ENCODE measurements at regions not wholly inside any gene's neighbourhood (a gene's known extent, or its start where the extent isn't known, plus 50 kb on each side); places are given as distances from the start of the nearest gene placed in this dataset.

DNA sequence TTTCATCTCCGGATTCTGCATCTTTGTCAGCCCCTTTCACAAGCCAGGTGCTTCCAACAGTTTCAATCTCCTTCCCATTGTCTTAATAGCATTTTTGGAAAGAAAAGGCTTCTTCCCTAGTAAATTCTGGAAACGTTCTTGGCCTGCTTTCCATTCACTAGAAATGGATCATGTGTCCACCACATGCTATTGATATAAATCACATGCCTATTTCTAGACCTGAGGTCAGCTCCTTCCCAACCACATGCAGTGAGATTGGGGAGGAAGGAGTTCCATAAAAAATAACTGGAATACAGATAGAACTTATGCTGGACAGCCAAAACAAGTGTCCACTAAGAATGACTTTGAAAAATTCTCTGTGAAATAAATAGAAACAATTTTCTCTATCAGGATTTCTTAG is 181.6 kb upstream of the TMEM161B start:
- TF ChIP-seq POLR2AphosphoS5 (IDR thresholded peaks at IDR 0.05; ENCODE audit: low read depth, low read length): no peak
- TF ChIP-seq, protein P1, sequence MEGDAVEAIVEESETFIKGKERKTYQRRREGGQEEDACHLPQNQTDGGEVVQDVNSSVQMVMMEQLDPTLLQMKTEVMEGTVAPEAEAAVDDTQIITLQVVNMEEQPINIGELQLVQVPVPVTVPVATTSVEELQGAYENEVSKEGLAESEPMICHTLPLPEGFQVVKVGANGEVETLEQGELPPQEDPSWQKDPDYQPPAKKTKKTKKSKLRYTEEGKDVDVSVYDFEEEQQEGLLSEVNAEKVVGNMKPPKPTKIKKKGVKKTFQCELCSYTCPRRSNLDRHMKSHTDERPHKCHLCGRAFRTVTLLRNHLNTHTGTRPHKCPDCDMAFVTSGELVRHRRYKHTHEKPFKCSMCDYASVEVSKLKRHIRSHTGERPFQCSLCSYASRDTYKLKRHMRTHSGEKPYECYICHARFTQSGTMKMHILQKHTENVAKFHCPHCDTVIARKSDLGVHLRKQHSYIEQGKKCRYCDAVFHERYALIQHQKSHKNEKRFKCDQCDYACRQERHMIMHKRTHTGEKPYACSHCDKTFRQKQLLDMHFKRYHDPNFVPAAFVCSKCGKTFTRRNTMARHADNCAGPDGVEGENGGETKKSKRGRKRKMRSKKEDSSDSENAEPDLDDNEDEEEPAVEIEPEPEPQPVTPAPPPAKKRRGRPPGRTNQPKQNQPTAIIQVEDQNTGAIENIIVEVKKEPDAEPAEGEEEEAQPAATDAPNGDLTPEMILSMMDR (IDR thresholded peaks at IDR 0.05 in 2 of 3, conservative IDR thresholded peaks at IDR 0.05 in 1 of 3; ENCODE audit: borderline replicate concordance in 1 of 3, insufficient read depth in 1 of 3, low read depth in 2 of 3, low read length in 2 of 3): no peak
- TF ChIP-seq, protein P2, sequence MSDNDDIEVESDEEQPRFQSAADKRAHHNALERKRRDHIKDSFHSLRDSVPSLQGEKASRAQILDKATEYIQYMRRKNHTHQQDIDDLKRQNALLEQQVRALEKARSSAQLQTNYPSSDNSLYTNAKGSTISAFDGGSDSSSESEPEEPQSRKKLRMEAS (IDR thresholded peaks at IDR 0.05): no peak
- TF ChIP-seq CBX3 (IDR thresholded peaks at IDR 0.05; ENCODE audit: low read depth): no peak
- TF ChIP-seq ZNF274 (IDR thresholded peaks at IDR 0.05; ENCODE audit: low read depth, low read length): no peak
- no peak for TF ChIP-seq POLR2A (IDR thresholded peaks at IDR 0.05; ENCODE audit: borderline replicate concordance, extremely low read depth, insufficient read depth, insufficient read length)
- no peak for TF ChIP-seq YY1 (IDR thresholded peaks at IDR 0.05; ENCODE audit: extremely low read depth, insufficient replicate concordance, low read depth, low read length)
- TF ChIP-seq EZH2 (IDR thresholded peaks at IDR 0.05): no peak
- TF ChIP-seq CEBPB (IDR thresholded peaks at IDR 0.05; ENCODE audit: low read depth): no peak
- TF ChIP-seq SP1 (IDR thresholded peaks at IDR 0.05; ENCODE audit: low read depth): no peak
- TF ChIP-seq EGR1 (IDR thresholded peaks at IDR 0.05; ENCODE audit: low read depth): no peak
- no peak for TF ChIP-seq RAD21 (IDR thresholded peaks at IDR 0.05; ENCODE audit: low read depth)
- TF ChIP-seq, protein P3, sequence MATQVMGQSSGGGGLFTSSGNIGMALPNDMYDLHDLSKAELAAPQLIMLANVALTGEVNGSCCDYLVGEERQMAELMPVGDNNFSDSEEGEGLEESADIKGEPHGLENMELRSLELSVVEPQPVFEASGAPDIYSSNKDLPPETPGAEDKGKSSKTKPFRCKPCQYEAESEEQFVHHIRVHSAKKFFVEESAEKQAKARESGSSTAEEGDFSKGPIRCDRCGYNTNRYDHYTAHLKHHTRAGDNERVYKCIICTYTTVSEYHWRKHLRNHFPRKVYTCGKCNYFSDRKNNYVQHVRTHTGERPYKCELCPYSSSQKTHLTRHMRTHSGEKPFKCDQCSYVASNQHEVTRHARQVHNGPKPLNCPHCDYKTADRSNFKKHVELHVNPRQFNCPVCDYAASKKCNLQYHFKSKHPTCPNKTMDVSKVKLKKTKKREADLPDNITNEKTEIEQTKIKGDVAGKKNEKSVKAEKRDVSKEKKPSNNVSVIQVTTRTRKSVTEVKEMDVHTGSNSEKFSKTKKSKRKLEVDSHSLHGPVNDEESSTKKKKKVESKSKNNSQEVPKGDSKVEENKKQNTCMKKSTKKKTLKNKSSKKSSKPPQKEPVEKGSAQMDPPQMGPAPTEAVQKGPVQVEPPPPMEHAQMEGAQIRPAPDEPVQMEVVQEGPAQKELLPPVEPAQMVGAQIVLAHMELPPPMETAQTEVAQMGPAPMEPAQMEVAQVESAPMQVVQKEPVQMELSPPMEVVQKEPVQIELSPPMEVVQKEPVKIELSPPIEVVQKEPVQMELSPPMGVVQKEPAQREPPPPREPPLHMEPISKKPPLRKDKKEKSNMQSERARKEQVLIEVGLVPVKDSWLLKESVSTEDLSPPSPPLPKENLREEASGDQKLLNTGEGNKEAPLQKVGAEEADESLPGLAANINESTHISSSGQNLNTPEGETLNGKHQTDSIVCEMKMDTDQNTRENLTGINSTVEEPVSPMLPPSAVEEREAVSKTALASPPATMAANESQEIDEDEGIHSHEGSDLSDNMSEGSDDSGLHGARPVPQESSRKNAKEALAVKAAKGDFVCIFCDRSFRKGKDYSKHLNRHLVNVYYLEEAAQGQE (IDR thresholded peaks at IDR 0.05; ENCODE audit: low read depth): no peak
